ENCODE measurements at regions not wholly inside any gene's neighbourhood (a gene's known extent, or its start where the extent isn't known, plus 50 kb on each side); places are given as distances from the start of the nearest gene placed in this dataset.

- H3K27me3 ChIP-seq (ENCODE audit: control insufficient read depth, insufficient read depth, low read length): no peaks in the 10 kb centered on the region
- no peak for DNase-seq
- H3K4me3 ChIP-seq (ENCODE audit: insufficient read depth, low read depth, low read length): no peak overlapping the region
- H3K36me3 ChIP-seq (replicated peaks; ENCODE audit: control insufficient read depth, insufficient read depth, low read length): no peaks in the 10 kb centered on the region
These were observed 86.2 kb downstream of the TSPAN8 start for GRCh38 chr12:71071536-71072097.

GRCh38 chr12:71070416-71071128 lies 87.2 kb downstream of the TSPAN8 start:
- no peaks in the 10 kb centered on the region for H3K36me3 ChIP-seq (replicated peaks; ENCODE audit: control insufficient read depth, insufficient read depth, low read length)
- DNase-seq: no peak
- H3K27me3 ChIP-seq (ENCODE audit: control insufficient read depth, insufficient read depth, low read length): no peaks in the 10 kb centered on the region

GRCh38 chr12:71069311-71069710 lies 88.5 kb downstream of the TSPAN8 start:
- DNase-seq: no peak
- no peaks in the 10 kb centered on the region for H3K36me3 ChIP-seq (replicated peaks; ENCODE audit: control insufficient read depth, insufficient read depth, low read length)
- H3K27me3 ChIP-seq (ENCODE audit: control insufficient read depth, insufficient read depth, low read length): no peaks in the 10 kb centered on the region
- H3K4me3 ChIP-seq (ENCODE audit: insufficient read depth, low read depth, low read length): no peak overlapping the region

More at GRCh38 chr12:71070416-71071128, 87.2 kb downstream of the TSPAN8 start:
- H3K4me3 ChIP-seq (ENCODE audit: insufficient read depth, low read depth, low read length): no peak overlapping the region

GRCh38 chr12:71063087-71063486 lies 94.7 kb downstream of the TSPAN8 start:
- Histone ChIP-seq H3K4me3 (ENCODE audit: insufficient read depth, low read depth, low read length) (no peak overlapping the region), H3K27me3 (ENCODE audit: control insufficient read depth, insufficient read depth, low read length) (no peaks in the 10 kb centered on the region), H3K36me3 (replicated peaks; ENCODE audit: control insufficient read depth, insufficient read depth, low read length) (no peaks in the 10 kb centered on the region)
- no peak for DNase-seq

GRCh38 chr12:71061451-71061850 lies 96.3 kb downstream of the TSPAN8 start:
- Histone ChIP-seq H3K36me3 (replicated peaks; ENCODE audit: control insufficient read depth, insufficient read depth, low read length) (no peaks in the 10 kb centered on the region), H3K27me3 (ENCODE audit: control insufficient read depth, insufficient read depth, low read length) (no peaks in the 10 kb centered on the region), H3K4me3 (ENCODE audit: insufficient read depth, low read depth, low read length) (no peak overlapping the region)
- no peak for DNase-seq

- H3K27me3 ChIP-seq (ENCODE audit: control insufficient read depth, insufficient read depth, low read length): no peaks in the 10 kb centered on the region
- no peak overlapping the region for H3K4me3 ChIP-seq (ENCODE audit: insufficient read depth, low read depth, low read length)
- no peaks in the 10 kb centered on the region for H3K36me3 ChIP-seq (replicated peaks; ENCODE audit: control insufficient read depth, insufficient read depth, low read length)
- DNase-seq: no peak
These were observed 97.4 kb downstream of the TSPAN8 start for GRCh38 chr12:71060426-71060825.

GRCh38 chr12:71057330-71057729 lies 100.5 kb downstream of the TSPAN8 start:
- no peaks in the 10 kb centered on the region for H3K36me3 ChIP-seq (replicated peaks; ENCODE audit: control insufficient read depth, insufficient read depth, low read length)
- H3K4me3 ChIP-seq (ENCODE audit: insufficient read depth, low read depth, low read length): no peak overlapping the region
- no peak for DNase-seq
- no peaks in the 10 kb centered on the region for H3K27me3 ChIP-seq (ENCODE audit: control insufficient read depth, insufficient read depth, low read length)

- H3K4me3 ChIP-seq (ENCODE audit: insufficient read depth, low read depth, low read length): no peak overlapping the region
- H3K27me3 ChIP-seq (ENCODE audit: control insufficient read depth, insufficient read depth, low read length): no peaks in the 10 kb centered on the region
- DNase-seq: no peak
- no peaks in the 10 kb centered on the region for H3K36me3 ChIP-seq (replicated peaks; ENCODE audit: control insufficient read depth, insufficient read depth, low read length)
These were observed 103.2 kb downstream of the TSPAN8 start for GRCh38 chr12:71054551-71054950.

- Histone ChIP-seq H3K4me3 (ENCODE audit: insufficient read depth, low read depth, low read length) (no peak overlapping the region), H3K36me3 (replicated peaks; ENCODE audit: control insufficient read depth, insufficient read depth, low read length) (no peaks in the 10 kb centered on the region), H3K27me3 (ENCODE audit: control insufficient read depth, insufficient read depth, low read length) (no peaks in the 10 kb centered on the region)
- DNase-seq: no peak
These were observed 111.6 kb downstream of the TSPAN8 start for GRCh38 chr12:71046215-71046614.

- Histone ChIP-seq H3K36me3 (replicated peaks; ENCODE audit: control insufficient read depth, insufficient read depth, low read length) (no peaks in the 10 kb centered on the region), H3K27me3 (ENCODE audit: control insufficient read depth, insufficient read depth, low read length) (no peaks in the 10 kb centered on the region), H3K4me3 (ENCODE audit: insufficient read depth, low read depth, low read length) (no peak overlapping the region)
- DNase-seq: no peak
These were observed 112.0 kb downstream of the TSPAN8 start for GRCh38 chr12:71045781-71046180.

- Histone ChIP-seq H3K27me3 (ENCODE audit: control insufficient read depth, insufficient read depth, low read length) (no peaks in the 10 kb centered on the region), H3K36me3 (replicated peaks; ENCODE audit: control insufficient read depth, insufficient read depth, low read length) (no peaks in the 10 kb centered on the region), H3K4me3 (ENCODE audit: insufficient read depth, low read depth, low read length) (no peak overlapping the region)
- no peak for DNase-seq
These were observed 116.3 kb downstream of the TSPAN8 start for GRCh38 chr12:71041476-71041875.

- H3K4me3 ChIP-seq (ENCODE audit: insufficient read depth, low read depth, low read length): no peak overlapping the region
- H3K27me3 ChIP-seq (ENCODE audit: control insufficient read depth, insufficient read depth, low read length): no peaks in the 10 kb centered on the region
- H3K36me3 ChIP-seq (replicated peaks; ENCODE audit: control insufficient read depth, insufficient read depth, low read length): no peaks in the 10 kb centered on the region
- DNase-seq: no peak
These were observed 118.4 kb upstream of the PTPRR start for GRCh38 chr12:71038960-71039359.

- Histone ChIP-seq H3K27me3 (ENCODE audit: control insufficient read depth, insufficient read depth, low read length) (no peaks in the 10 kb centered on the region), H3K36me3 (replicated peaks; ENCODE audit: control insufficient read depth, insufficient read depth, low read length) (no peaks in the 10 kb centered on the region), H3K4me3 (ENCODE audit: insufficient read depth, low read depth, low read length) (no peak overlapping the region)
- no peak for DNase-seq
These were observed 116.0 kb upstream of the PTPRR start for GRCh38 chr12:71036526-71036925.

- DNase-seq: no peak
These were observed 112.4 kb upstream of the PTPRR start for GRCh38 chr12:71032933-71033332.

GRCh38 chr12:71029302-71029701 lies 108.8 kb upstream of the PTPRR start:
- H3K27me3 ChIP-seq (ENCODE audit: control insufficient read depth, insufficient read depth, low read length): no peaks in the 10 kb centered on the region
- no peak overlapping the region for H3K4me3 ChIP-seq (ENCODE audit: insufficient read depth, low read depth, low read length)
- H3K36me3 ChIP-seq (replicated peaks; ENCODE audit: control insufficient read depth, insufficient read depth, low read length): no peaks in the 10 kb centered on the region
- no peak for DNase-seq

More at GRCh38 chr12:71032933-71033332, 112.4 kb upstream of the PTPRR start:
- H3K36me3 ChIP-seq (replicated peaks; ENCODE audit: control insufficient read depth, insufficient read depth, low read length): no peaks in the 10 kb centered on the region
- H3K27me3 ChIP-seq (ENCODE audit: control insufficient read depth, insufficient read depth, low read length): no peaks in the 10 kb centered on the region
- no peak overlapping the region for H3K4me3 ChIP-seq (ENCODE audit: insufficient read depth, low read depth, low read length)
